NCI-H345 (cell line): ENCODE measurements at regions not wholly inside any gene's neighbourhood (a gene's known extent, or its start where the extent isn't known, plus 50 kb on each side); places are given as distances from the start of the nearest gene placed in this dataset.
"Not testable (repeated sequence)": the region's sequence is repeated elsewhere in the genome, so short reads cannot be mapped to it uniquely, and the experiment has no call there.

Source experiments
- DNase-seq: peaks from one replicate; lab custom pipeline; 2025; lab: John Stamatoyannopoulos, UW

DNA sequence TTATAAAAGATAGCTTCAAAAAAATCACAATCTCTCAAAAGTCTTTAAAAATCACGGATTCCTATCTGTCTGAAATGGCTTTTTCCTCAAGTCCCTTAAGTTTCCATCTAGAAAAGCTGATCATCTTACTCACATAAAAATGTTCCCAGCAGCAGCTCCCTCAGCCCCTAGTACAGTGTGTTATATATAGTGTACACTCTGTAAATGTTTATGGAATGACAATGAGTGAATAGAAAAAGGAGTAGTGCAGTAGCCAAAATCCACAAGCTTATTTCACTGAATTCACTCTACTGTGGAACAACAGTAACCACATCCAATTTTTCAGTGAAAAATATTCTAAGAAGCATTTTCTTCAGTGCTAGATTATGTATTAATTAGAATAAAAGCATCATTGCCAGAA is 609.4 kb downstream of the DTWD2 start:
- DNase-seq: no peak

DNA sequence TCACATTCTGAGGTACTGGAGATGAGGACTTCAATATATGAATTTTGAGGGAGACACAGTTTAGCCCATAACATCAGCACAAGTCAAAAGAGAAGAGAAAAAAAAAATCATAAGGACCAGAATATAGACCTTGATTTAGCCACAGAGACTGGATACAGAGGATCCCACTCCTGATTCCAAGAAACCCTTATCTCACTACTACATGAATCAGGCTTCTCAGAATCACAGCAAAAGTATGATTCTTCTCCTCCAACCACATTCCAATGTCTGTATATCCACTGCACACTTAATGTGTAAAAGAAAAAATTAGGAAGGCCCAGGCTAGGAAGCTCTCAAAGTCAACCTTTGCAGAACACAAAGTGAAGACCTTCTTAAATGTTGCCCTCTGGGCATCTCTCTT is 610.9 kb downstream of the DTWD2 start:
- no peak for DNase-seq

DNA sequence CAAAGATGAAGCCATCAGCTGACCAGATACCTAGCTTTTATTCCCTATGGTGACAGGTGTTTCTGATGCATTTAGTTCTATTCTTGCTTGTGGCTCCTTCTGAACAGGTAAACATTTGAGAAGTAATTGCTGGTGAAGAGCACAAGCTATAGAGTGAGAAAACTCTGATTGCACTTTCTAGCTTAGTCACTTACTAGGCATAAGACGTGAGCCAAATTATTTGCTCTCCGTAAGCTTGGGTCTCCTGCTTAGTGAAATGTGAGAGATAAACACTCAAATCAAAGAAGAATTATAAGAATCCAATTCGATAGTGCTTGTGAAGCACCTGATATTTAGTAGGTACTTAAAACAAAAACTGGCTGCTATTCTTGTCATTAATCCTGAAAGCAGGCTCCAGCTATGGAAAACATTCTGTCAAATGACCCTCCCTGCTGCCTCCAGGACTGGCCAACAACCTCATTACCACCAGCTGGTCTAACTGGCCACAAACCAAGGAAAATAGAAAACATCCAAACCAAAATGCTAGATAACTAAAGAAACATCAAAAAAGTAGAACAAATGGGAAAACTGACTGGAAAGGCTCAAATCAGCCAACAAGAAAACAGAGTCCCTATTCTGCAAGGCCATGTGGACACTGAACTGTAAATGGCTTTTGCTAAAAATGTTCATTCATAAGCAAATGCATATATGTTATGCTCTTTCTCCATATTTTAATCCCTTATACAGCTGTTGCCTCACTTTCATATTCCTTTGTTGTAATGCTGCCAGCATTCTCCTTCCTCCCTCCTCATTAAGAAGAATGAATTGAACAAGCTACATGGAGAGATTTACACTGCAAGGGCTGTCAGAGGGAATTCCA is 616.1 kb downstream of the DTWD2 start:
- no peak for DNase-seq

DNA sequence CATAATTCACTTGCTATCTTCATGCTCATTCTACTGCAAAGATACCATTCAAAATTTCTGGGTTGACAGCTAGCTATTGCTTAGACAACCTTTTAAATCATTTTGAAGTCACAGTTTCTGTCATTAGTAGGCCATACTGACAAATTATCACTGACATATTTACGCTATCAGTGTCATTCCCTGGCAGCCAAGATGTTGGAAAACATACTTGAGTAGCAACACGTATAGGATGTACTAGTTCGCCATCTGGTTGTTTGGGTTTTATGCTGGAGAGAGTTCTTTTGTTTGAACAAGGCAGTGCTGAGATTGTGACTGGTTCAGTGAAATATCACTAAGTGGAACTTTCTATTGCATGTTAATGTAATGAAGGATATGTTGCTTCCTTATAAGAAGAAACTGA is 621.9 kb downstream of the DTWD2 start:
- no peak for DNase-seq

DNA sequence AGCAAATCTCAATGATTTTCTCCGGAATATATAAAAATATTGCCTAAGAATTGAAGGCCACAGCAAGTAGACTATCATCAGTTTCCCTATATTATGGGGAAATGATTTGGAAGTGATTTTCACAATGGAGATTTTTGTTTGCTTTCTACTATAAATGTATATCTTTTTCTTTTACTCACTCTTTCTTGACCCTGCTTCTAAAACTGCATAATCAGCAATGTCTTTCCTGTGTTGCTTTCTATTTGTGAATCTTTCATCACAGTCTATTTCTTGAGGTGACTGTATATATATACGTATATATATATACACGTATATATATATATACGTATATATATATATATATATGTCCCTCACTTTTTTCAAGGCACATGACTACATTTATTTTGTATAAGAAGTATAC is 622.6 kb downstream of the DTWD2 start:
- no peak for DNase-seq

DNA sequence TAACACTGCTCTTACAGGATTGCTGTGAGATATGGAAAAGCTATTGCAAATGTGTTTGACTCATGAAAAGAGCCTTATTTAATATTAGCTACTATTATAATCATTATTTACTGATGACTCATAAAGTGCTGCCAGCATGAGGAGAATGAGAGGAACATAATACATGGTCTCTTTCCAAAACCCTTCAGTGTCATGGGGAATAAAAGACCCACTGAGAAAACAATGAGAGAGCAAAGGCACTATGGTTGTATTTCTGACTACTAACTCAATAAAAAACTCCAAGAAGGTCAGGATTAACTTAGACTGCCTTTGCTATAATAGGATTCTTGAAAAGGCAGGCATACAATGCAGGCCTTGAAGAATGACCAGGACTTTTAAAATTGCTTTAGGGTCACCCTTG is 633.5 kb downstream of the DTWD2 start:
- DNase-seq: no peak

DNA sequence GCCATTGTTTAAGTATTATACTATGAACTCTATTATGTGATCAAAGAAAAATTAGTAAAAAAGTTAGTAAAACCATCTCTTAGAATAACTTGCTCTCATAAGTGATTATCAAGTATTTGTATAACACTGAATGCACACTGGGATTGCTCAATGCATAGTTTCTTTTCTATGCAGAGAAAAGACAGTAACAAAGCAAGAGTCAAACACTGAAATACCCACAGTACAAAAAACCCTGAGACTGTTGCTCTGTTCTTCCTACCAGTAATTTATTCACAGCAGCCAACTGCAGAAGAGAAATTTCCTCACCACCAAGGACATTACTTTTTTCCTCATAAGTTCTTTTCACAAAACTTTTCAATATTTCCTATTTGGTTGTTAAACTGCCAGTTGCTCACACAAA is 634.4 kb downstream of the DTWD2 start:
- no peak for DNase-seq

DNA sequence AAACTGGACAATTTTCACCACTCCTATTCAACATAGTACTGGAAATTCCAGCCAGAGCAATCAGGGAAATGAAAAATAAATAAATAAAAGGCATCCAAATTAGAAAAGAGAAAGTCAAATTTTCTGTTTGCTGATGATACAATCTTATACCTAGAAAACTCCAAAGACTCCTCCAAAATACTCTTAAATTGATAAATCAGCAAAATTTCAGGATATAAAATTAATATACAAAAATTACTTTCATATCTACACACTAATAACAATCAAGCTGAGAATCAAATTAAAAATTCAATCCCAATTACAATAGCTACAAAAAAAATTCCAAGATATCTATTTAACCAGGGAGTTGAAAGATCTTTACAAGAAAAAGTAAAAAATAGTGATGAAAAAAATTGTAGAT is 651.9 kb downstream of the DTWD2 start:
- DNase-seq: no peak

DNA sequence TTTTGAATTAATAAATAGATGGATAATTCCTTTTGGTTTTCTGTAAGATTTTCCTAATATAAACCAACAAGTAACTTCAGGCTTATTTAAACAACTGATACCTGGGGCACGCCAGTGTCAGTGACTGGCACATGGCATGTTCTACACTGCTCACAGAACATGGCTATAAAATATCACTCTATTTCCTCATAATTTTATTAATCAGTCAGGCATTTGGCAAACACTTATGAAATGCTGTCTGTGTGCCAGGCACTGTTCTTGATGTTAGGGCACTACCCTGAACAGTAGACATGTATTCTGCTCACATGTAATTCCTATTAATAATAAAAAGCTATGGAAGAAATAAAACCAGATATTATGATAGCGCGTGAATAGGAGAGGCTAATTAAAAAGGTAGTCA is 661.0 kb downstream of the DTWD2 start:
- no peak for DNase-seq

DNA sequence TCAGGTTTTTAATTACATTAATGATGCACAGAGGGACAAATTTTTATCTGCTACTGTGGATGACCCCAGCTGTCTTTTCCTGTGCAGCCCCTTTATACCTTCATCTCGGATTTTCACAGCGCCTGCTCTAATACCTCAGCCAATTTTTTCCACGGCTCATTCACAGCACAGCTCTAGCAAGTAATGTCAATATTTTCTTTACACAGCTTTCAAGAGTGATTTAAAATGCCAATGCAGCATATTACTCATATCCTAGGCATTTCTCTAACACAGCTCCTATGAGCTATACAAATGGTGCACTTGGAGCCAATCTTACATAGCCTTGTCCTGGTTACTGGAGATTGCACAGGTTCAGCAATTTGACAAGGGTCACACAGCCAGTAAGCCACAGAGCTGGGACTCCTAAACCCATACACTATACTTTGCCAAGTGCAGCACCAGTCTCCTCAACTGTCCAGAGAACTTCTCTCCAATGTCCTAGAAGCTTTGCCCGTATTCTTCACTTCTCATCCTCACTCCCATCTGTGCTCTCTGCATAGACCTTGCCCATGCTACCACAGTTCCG is 661.8 kb downstream of the DTWD2 start:
- DNase-seq: no peak

DNA sequence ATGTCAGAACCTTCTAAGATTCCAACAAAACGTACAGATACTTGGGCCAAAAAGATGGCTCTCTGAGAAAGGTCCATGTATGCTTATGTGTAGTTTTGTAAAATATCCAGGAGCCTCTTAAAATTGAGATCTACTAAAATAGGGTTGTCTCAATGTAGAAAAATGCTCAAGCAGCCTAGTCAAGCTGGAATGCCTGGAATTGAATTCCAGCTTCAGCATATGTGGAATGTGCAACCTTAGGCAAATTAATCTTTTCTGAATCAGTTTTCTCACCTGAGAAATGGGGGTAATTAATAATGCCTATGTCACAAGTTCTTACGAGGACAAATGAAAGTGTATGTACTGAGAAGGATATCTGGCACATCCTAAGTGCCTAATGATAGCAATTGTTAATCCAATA is 662.4 kb downstream of the DTWD2 start:
- no peak for DNase-seq

DNA sequence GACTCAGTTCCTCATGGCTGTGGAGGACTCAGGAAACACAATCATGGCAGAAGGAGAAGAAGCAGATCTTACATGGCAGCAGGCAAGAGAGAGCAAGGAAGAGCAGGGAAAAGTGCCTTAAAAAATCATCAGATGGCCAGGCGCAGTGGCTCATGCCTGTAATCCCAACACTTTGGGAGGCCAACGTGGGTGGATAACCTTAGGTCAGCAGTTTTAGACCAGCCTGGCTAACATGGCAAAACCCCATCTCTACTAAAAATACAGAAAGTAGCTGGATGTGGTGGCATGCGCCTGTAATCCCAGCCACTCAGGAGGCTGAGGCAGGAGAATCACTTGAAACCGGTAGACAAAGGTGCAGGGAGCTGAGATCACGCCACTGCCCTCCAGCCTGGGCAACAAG is 664.6 kb downstream of the DTWD2 start:
- not testable (repeated sequence) for DNase-seq

DNA sequence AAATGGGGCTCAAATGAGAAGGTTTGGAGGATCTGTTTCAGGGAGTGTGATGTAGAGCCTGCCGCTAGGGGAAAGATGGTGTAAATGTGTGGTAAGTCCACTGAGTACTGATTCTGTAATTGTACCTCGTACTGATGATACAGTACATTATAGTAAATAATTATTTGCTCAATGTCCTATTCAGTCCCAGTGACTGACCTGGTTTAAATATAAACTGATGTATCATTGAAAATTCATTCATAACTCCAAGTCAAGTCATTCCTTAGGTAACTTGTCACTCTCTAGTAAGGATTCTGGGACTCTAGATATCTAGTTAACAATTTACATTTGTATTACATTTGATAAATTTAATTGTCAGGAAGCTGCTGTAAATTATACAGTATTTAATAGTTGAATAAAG is 667.3 kb downstream of the DTWD2 start:
- DNase-seq: no peak

DNA sequence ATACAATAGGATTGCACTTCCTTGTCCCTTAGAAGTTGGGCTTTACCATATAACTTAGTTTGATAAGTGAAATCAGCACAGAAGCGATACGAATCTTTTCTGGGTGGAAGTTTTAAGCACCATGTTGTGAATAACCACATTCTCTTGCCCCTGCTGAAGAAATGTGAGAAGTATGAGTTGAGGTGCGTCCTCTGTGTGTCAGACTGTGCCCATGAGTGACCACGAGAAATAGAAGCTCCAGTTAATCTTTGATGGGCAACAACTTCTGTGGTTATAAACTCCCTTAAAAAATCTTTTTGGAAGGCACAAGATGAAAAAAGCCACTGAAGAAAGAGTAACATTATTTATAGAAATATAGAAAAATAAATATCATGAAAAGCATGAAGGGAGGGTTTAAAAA is 668.2 kb downstream of the DTWD2 start:
- DNase-seq: no peak

DNA sequence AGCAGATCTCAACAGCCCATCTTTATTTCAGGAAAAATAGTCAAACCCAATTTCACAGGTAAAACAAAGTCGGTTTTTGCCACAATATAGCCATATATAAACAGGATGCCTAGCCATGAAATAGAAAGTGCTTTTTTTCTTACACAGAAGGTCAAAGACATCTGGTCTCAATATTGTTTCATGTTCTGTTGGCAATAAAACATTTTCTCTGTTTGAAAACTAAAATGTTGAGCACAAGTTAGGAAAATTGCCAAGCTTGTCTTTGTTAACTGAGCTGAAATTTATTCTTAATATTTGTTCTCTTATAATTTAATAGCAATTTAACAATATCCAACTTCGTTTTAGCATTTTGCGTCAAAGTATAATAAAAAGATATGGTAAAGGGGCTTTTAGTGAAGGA is 673.4 kb downstream of the DTWD2 start:
- no peak for DNase-seq

DNA sequence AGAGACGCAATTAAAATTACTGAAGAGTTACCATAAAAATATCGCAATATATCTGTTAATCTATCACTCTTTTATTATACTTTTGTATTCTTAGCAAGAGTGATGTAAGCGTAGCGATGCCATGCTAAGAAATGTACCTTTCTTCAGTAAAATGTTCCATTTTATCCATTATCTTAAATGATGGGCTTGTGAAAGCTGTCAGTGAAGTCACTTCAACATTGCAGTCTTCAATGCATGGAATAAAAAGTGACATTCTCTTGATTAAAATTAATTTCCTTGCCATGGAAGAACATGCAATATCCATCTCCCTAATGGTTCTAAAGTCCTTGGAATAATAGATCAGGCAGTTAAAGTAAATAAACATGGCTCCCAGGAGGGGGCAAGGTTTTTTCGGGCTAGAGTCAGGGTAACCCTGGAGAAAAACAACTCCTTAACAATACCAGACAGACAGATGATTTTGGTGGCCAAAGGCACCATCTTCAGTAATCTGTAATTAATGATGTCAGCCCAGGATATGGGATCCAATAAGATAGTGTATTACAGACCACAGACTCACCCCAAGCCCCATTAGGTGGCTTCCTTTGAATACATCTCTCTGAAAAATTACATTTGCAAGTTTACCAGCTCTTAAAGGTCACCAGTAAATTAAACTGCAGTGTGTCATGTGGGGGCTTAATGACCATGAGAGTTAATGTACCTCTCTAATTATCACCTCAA is 677.1 kb downstream of the DTWD2 start:
- no peak for DNase-seq

DNA sequence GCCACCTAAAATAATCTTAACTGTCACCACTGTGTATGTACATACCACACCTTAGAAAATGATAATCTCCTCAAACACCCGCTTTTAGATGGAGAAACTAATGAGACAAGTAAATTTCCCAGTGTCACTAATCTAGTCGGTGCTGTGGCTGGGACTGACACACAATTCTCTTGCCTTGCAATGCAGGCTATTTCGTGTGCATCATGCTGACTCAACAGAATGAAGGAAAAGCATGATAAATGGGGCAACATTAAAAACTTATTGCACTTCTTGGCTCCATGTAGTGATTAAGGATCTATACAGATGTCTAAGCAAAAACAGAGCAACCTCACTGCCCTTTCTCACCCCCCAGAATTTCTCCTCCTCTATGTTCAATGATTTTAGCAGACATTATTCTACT is 677.9 kb downstream of the DTWD2 start:
- DNase-seq: no peak

DNA sequence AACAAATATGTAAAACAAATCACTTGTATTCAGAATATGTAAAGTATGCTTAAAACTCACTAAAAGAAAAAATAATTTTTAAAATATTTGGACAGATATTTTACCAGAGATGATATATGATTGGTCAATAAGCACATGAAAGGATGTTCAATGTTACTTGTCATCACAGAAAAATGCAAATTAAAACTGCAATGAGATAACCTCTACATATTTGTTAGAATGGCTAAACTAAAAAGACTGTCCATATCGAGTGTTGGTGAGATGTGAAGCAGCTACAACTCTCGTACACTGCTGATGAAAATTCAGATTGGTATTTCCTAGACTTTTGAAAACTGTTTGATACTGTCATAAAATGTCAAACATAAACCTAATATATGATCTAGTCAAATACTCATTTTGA is 685.1 kb downstream of the DTWD2 start:
- no peak for DNase-seq

DNA sequence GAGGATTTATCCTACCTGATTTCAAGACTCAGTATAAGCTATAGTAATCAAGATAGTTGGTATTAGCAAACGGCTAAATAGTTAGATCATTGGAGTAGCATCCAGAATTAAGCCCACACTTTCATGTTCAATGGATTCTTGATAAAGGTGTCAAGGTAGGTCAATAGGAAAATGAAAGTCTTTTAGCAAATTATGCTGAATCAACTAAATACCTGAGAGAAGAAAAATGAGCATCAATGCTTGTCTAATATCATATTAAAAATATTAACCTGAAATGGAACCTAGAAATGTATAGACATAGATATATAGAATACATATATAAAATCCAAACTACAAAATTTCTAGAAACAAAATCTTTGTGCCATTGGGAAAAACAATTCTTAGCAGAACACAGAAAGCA is 685.6 kb downstream of the DTWD2 start:
- DNase-seq: no peak

DNA sequence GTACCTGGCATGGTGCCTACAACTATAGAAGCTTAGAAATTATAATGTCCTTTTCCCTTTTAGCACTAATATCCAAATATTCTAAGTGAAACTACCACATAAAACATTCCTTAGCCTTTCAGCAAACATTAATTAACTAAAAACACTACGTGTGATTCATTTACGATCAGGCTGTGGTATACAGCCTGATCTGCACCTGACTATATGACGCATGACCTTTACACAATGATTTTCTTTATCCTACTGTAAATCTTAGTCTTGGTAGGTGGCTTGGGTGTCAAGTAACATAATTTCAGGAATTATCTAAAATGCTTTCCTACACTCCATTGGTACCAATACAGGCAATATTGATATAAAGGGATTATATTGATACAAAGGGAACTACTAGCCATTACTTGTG is 686.7 kb downstream of the DTWD2 start:
- DNase-seq: no peak

DNA sequence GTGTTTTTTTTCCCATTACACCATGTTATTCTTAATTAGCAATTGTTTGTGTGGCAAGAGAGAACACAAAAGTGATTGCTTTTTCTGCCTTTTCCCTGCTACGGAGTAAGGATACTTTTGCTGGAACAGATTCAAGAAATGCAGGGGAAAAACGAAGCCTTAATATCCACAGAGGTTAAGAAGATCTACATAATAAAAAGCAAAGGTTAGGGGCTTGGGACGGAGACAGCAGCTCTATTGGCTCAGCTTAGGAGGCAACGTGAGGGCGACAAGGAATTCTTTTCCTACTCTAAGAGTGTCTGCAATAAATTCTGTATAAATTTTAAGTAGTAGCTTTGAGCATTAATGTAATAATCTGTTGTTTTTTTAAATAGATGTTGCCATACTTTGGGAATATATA is 693.3 kb downstream of the DTWD2 start:
- no peak for DNase-seq

DNA sequence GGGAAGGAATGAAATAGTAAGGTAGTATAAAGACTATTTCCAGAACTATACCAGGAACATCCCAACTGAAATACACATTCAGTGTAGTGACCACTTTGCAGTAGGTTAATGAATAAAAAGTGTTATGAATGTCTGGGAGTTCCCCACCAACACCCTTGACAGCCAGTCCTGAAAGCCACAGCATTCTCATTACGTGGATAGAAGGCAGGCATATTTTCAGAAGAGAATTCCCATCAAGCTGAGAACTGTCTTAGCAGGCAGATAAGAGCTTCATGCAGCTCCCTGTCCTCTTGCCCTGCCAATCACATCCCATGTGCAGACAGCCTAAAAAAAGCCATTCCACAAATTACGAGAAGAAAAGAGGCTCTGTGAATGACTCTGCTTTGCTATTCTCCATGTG is 695.0 kb downstream of the DTWD2 start:
- DNase-seq: no peak

DNA sequence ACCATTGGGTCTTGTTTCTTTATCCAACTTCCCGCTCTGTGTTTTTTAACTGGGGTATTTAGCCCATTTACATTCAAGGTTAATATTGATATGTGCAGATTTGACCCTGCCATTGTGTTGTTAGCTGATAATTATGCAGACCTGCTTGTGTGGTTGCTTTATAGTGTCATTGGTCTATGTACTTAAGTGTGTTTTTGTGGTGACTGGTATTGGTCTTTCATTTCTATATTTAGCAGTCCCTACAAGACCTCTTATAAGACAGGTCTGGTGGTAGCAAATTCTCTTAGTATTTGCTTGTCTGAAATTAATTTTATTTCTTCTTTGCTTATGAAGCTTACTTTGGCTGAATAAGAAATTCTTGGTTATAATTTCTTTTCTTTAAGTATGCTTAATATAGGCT is 698.1 kb downstream of the DTWD2 start:
- no peak for DNase-seq
